ENCODE measurements at regions not wholly inside any gene's neighbourhood (a gene's known extent, or its start where the extent isn't known, plus 50 kb on each side); places are given as distances from the start of the nearest gene placed in this dataset.

- TF ChIP-seq POLR2A (IDR thresholded peaks at IDR 0.05; ENCODE audit: low read depth, low read length) (no peak), TAF1 (IDR thresholded peaks at IDR 0.05; ENCODE audit: low read depth, low read length) (no peak), POLR2AphosphoS5 (IDR thresholded peaks at IDR 0.05; ENCODE audit: low read depth, low read length) (no peak), SPI1 (IDR thresholded peaks at IDR 0.05; ENCODE audit: low read depth, low read length) (no peak)
Measured at GRCh38 chr4:3367866-3368265, 73.9 kb upstream of the HGFAC start.

Data from GM12891 (cell line).